ENCODE measurements at regions not wholly inside any gene's neighbourhood (a gene's known extent, or its start where the extent isn't known, plus 50 kb on each side); places are given as distances from the start of the nearest gene placed in this dataset.

- TF ChIP-seq CTCF (IDR thresholded peaks at IDR 0.05; ENCODE audit: low read depth, low read length, poor library complexity, severe bottlenecking) (no peak), EZH2phosphoT487 (IDR thresholded peaks at IDR 0.05; ENCODE audit: borderline replicate concordance, low read length) (no peak)
- Histone ChIP-seq H4K20me1 (ENCODE audit: control insufficient read depth, insufficient read depth, low read depth, low read length) (no peaks in the 10 kb centered on the region), H3K4me3 (ENCODE audit: low read length) (no peak overlapping the region), H3F3A (ENCODE audit: control insufficient read depth, insufficient read depth) (no peaks in the 10 kb centered on the region), H3K4me2 (ENCODE audit: low read length) (no peak overlapping the region), H3K27ac (ENCODE audit: low read depth, low read length) (no peak overlapping the region), H3K27me3 (ENCODE audit: control insufficient read depth, low read length) (no peaks in the 10 kb centered on the region), H3K9me3 (ENCODE audit: control insufficient read depth, insufficient read depth, low read length) (no peaks in the 10 kb centered on the region), H3K79me2 (ENCODE audit: control insufficient read depth, low read length) (no peaks in the 10 kb centered on the region), H3K4me1 (ENCODE audit: control insufficient read depth, low read length) (no peaks in the 10 kb centered on the region), H3K36me3 (ENCODE audit: control insufficient read depth, low read length) (no peaks in the 10 kb centered on the region), H3K9me2 (replicated peaks; ENCODE audit: control insufficient read depth, low read length) (no peaks in the 10 kb centered on the region)
These were observed 634.8 kb downstream of the BRD1 start for GRCh38 chr22:49192857-49193250.

GRCh38 chr22:49192180-49192856, 635.4 kb downstream of the BRD1 start:
- TF ChIP-seq CTCF (IDR thresholded peaks at IDR 0.05; ENCODE audit: low read depth, low read length, poor library complexity, severe bottlenecking) (no peak), EZH2phosphoT487 (IDR thresholded peaks at IDR 0.05; ENCODE audit: borderline replicate concordance, low read length) (no peak)
- H3K27me3 ChIP-seq (ENCODE audit: control insufficient read depth, low read length), result no peaks in the 10 kb centered on the region
- no peaks in the 10 kb centered on the region for H3K4me1 ChIP-seq (ENCODE audit: control insufficient read depth, low read length)

GRCh38 chr22:49191506-49191980, 636.1 kb downstream of the BRD1 start:
- Histone ChIP-seq H3K79me2 (ENCODE audit: control insufficient read depth, low read length) (no peaks in the 10 kb centered on the region), H3K27me3 (ENCODE audit: control insufficient read depth, low read length) (no peaks in the 10 kb centered on the region)

More at GRCh38 chr22:49192180-49192856, 635.4 kb downstream of the BRD1 start:
- Histone ChIP-seq H4K20me1 (ENCODE audit: control insufficient read depth, insufficient read depth, low read depth, low read length) (no peaks in the 10 kb centered on the region), H3K79me2 (ENCODE audit: control insufficient read depth, low read length) (no peaks in the 10 kb centered on the region), H3F3A (ENCODE audit: control insufficient read depth, insufficient read depth) (no peaks in the 10 kb centered on the region), H3K4me2 (ENCODE audit: low read length) (no peak overlapping the region), H3K4me3 (ENCODE audit: low read length) (no peak overlapping the region), H3K9me3 (ENCODE audit: control insufficient read depth, insufficient read depth, low read length) (no peaks in the 10 kb centered on the region), H3K9me2 (replicated peaks; ENCODE audit: control insufficient read depth, low read length) (no peaks in the 10 kb centered on the region), H3K27ac (ENCODE audit: low read depth, low read length) (no peak overlapping the region), H3K36me3 (ENCODE audit: control insufficient read depth, low read length) (no peaks in the 10 kb centered on the region)

More at GRCh38 chr22:49191506-49191980, 636.1 kb downstream of the BRD1 start:
- TF ChIP-seq EZH2phosphoT487 (IDR thresholded peaks at IDR 0.05; ENCODE audit: borderline replicate concordance, low read length) (no peak), CTCF (IDR thresholded peaks at IDR 0.05; ENCODE audit: low read depth, low read length, poor library complexity, severe bottlenecking) (no peak)
- Histone ChIP-seq H3F3A (ENCODE audit: control insufficient read depth, insufficient read depth) (no peaks in the 10 kb centered on the region), H3K9me2 (replicated peaks; ENCODE audit: control insufficient read depth, low read length) (no peaks in the 10 kb centered on the region), H3K4me1 (ENCODE audit: control insufficient read depth, low read length) (no peaks in the 10 kb centered on the region), H4K20me1 (ENCODE audit: control insufficient read depth, insufficient read depth, low read depth, low read length) (no peaks in the 10 kb centered on the region), H3K27ac (ENCODE audit: low read depth, low read length) (no peak overlapping the region), H3K4me3 (ENCODE audit: low read length) (no peak overlapping the region), H3K4me2 (ENCODE audit: low read length) (no peak overlapping the region), H3K36me3 (ENCODE audit: control insufficient read depth, low read length) (no peaks in the 10 kb centered on the region), H3K9me3 (ENCODE audit: control insufficient read depth, insufficient read depth, low read length) (no peaks in the 10 kb centered on the region)
